GM21526 (cell line): ENCODE measurements at regions not wholly inside any gene's neighbourhood (a gene's known extent, or its start where the extent isn't known, plus 50 kb on each side); places are given as distances from the start of the nearest gene placed in this dataset.

Source experiments
- ATAC-seq: cut with Tn5 transposase; IDR thresholded peaks from one replicate; pipeline ENCODE4 v1.9.1; 2021; ENCODE audit warnings: moderate library complexity; ENCODE audit not compliant: unreplicated experiment, low FRiP score

DNA sequence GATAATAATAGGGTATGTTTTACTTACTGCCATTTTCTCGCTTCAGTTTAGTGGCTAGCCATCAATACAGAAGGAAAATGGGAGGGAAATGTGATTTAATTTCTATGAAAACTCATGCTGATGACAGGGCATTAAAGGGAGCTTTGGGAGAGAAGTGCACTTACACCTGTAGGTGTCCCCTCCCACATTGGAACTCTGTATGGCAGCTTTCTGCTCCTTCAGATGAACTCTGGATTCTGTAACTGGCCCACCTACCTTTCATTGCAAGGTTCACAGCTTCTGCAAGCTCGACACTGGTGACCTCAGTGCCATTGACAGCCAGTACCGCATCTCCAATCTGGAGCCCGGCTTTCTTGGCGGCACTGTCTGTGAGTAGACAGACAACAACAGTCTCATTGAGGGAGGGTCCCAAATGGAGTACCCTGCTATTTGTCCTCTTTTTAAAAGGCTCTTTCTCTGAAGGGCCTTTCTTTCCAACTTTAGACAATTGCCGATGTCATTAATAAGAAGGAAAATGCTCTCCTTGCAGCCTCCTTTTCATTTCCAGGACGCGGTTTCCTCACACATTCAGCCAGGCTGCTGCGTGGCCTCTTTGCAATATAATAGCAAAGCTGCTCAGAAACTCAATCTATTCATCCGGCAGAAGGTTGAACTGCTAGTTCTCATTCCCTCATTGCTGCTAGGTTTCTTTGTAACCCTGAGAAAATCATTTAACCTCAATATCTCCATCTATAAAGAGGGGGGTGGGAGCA, 63.6 kb downstream of the NUDT12 start:
- ATAC-seq, result no peak

DNA sequence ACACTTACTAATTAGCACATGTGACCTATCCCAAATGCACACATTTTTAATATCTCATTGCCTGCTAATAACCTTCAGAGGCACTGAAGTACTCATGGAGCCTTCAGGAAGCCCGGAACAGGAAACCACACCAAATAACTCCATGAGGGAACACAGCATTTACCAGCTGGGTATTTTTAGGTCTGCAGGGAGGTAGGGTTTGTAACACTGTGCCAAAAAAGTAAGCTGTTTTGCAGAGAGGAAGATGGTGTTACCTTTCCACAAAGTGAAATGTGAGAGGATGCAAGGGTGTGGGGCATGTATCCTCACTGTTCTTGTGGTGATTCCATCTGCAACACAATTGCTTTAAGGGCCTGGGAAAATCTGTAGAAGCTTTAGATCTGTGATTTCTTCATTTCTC, 64.4 kb downstream of the NUDT12 start:
- ATAC-seq, result no peak

- ATAC-seq, result no peak
Measured at GRCh38 chr5:103497781-103498180, 64.8 kb downstream of the NUDT12 start.

GRCh38 chr5:103490030-103490739, 72.4 kb downstream of the NUDT12 start:
- ATAC-seq, result no peak

- ATAC-seq, result no peak
Measured at GRCh38 chr5:103489307-103489706, 73.3 kb downstream of the NUDT12 start.

DNA sequence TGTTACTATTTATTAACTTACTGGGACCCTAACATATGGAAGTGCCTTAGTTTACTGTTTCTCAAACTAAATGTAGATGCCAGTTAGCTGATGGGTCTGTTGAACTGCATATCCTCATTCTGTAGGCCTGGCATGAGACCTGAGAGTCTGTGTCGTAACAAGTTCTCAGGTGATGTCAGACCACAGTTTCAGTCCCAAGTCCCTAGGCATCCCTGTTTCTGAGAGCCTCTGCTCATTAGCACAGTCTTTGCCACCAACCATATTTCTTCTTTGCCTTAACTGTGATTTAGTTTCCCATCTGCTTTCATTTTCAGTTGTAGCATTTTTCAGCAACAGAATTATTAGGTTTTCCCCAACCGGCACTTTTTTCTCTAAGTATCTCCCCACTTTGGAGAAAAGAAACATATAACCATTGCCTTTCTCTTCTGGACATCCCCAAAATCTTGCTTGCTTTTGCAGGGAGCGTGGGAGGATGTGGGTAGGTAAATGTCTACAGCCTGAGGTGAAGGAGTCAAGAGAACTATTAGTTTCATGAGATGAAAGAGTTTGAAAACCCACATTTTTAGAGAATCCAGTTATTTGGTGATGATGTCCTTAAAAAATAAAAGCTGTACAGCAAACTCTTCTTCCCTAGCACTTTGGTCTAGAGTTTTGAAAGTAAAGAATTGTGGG, 74.6 kb downstream of the NUDT12 start:
- peak; percentile 56 for ATAC-seq

GRCh38 chr5:103487218-103487617, 75.4 kb downstream of the NUDT12 start:
- no peak for ATAC-seq

- ATAC-seq, result no peak
Measured at GRCh38 chr5:103486739-103487138, 75.8 kb downstream of the NUDT12 start.

DNA sequence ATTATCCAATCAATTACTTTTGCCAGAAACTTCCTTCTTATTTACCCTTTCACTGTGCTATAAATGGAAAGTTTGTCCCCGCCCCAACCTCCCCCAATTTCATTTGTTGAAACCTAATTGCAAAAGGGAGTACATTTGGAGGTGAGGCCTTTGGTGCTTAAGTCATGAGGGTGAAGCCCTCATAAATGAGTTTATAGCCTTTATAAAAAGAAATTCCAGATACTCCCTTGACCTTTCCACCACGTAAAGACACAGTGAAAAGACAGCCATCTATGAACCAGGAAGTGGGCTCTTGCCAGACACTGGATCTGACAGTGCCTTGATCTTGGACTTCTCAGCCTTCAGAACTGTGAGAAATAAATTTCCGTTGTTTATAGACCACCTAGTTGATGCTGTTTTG, 82.3 kb downstream of the NUDT12 start:
- no peak for ATAC-seq

GRCh38 chr5:103477678-103478077, 84.9 kb downstream of the NUDT12 start:
- ATAC-seq, result no peak

GRCh38 chr5:103476811-103477210, 85.8 kb downstream of the NUDT12 start:
- ATAC-seq, result no peak

- ATAC-seq, result peak; percentile 48
Measured at GRCh38 chr5:103475629-103476240, 86.9 kb downstream of the NUDT12 start.

DNA sequence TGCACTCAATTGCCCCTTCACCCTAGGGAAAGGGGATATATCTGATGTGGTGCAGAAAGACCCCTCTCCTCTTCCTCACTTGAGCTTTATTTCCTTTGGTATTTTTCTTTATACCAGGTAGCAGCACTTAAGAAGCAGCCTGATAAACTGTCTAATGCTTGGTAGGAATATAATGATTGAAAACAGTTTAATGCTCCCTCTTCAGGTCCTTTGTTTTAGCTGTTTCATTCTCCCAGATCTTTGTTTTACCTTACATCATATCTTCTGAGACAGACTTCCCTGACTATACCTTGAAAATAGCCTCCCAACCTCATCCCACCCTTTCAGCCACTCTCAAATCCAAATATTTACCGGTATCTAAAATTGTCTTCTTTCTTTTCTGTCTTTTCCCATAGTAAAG, 87.9 kb downstream of the NUDT12 start:
- no peak for ATAC-seq

- ATAC-seq, result no peak
Measured at GRCh38 chr5:103473725-103474124, 88.9 kb downstream of the NUDT12 start.

DNA sequence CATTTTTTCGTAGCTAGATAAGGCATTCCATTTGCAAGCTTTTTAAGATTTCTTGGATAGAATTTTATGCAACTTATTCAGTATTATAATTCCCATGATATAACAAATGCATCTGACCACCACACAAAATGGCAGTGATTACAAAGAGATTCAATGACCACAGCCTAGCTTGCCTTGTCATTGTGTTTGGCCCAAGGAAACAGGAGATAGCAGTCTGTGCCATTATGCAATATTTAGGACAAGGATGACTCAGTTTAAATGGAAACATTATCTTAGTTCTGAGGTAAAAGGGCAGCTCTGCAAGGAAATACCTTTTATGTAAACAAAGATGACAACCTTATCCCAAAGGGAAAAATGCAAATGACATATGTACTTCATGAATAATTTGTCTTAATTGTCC, 89.8 kb downstream of the NUDT12 start:
- no peak for ATAC-seq

GRCh38 chr5:103472265-103472664, 90.3 kb downstream of the NUDT12 start:
- no peak for ATAC-seq

DNA sequence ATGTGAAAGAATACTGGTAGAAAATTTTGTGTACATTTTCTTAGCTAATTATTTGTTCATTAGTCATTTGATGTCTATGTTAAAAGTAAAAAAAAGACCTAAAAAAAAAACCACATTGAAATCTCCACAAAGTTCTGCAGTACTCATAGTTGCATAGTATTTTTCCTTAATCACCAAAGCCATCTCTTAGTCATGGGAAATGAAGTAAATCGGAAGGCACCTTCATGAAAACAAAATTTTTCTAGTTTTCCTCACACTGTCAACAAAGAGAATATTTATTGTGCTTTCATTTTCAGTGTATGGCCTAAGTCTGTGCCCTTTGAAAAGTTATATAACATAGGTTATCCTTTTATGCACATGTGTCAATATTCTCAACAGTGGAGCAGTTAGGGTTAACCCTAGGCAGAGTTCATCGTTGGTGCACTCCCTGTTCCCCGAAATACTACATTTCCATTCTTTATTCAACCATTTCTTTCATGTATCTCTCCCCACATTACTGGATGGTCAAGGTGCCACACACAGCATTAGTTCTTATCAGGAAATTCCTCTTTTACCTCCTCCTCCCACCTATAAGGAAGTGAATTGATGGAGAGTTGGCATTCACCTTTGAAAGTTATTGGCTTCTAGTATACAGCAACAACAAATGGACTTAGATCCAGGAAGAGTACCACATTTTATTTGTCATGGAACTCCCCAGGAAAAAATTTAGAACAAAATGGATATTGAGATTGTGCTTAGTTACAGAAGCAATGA, 93.1 kb downstream of the NUDT12 start:
- ATAC-seq, result no peak

- ATAC-seq, result no peak
Measured at GRCh38 chr5:103467831-103468230, 94.8 kb downstream of the NUDT12 start.

DNA sequence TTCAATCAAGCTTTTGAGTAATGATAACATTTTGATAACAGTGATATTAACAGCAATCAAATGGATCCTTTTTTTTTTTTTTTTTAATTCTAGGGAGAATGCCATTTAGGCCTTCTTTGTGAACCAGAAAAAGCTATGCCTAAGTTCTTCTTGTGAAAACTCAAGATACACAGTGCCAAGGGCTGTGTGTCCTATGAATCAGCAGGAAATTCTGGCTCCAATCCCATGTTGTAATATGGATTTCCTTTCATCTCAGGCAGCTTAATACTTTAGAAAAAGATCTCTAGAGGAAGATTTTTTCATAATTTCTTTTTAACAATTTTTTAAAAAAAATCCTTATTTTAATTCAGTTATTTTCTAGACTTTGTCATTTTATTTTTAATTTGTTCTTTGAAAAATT, 96.1 kb downstream of the NUDT12 start:
- no peak for ATAC-seq

DNA sequence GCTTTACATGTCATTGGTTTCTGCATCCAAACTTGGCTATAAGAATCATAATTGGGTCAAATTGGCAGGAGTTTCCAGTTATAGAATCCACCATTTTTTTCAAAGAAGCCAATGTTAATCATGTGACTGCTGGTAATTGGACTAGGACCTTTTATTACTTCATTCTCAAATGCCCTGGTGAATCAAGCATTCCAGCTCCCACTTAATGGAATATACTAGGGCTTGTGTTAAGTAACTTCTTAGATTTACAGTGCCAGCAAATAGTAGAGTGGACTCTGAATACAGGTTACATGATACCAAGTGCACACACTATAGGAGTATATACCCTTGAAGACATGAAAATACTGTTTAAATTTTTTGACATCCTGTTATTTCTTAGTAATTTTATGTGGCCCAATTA, 96.7 kb downstream of the NUDT12 start:
- ATAC-seq, result no peak
